GM18870 (cell line): ENCODE measurements at regions not wholly inside any gene's neighbourhood (a gene's known extent, or its start where the extent isn't known, plus 50 kb on each side); places are given as distances from the start of the nearest gene placed in this dataset.

ENCODE experiments used
- ATAC-seq: cut with Tn5 transposase; IDR thresholded peaks from one replicate; pipeline ENCODE4 v1.9.1; 2021; ENCODE audit warnings: moderate library complexity; ENCODE audit not compliant: unreplicated experiment

DNA sequence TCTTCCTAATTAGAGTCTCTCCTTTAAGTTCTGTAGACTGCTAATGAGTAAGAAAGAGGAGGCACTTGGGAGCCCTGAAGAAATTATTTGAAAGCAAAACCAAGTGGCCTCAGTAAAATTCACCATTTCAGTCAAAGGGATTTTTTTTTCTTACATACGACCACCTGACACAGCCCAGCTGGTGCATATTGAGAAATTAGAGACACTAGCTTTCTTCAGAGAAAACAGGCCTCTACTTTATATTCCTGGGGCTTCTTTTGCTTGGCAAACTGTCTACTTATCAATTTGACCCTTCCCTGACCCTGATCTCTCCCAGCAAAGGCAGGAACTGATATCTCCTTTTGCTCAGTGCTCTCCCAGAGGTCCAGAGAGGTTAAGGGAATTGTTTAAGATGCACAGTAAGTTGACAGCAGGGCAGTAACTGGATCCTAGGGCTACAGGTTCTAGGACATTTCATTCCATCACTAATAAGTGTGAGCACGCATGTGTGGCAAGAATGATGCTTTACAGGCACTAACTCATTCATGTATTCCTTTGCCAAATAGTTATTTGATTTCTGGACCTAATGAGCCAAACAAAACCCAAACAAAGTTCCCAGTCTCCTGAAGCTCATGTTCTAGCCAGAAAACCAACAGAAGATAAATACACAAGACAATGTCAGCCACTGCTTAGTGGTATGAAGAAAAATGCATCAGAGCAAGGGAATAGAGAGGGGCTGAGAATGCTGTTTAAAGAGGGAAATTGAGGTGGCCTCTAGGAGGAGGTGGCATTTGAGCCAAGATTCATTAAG is 467.6 kb downstream of the SOX6 start:
- ATAC-seq = no peak

DNA sequence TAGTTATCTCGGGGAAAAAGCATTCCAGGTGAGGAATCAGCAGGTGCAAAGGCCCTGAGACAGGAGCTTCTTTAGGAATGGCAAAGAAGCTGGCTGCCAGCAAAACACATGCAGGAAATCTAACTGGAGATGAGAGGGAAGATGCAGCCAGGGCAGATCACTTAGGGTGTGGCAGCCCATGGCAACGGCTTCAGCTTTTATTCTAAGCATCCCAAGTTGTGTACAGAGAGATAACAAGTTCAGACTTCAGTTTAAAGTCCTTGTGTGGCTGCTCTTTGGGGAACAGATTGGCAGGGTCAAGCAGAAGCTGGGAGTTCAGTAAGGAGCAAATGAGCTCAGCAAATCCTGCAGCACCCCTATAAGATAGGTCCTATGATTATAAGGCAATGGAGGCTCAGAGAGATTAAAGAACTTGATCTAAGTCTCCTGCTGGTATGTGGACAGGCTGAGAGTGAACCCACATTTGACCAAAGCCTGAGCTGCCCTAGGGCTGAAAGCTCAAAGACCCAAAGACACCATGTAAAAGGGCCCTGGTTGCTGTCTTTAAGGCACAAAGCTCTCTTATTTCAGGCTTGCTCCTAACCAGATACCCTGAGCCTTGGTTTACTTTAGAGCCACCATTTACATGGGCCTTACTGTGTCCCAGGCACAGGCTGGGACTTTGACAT is 466.8 kb downstream of the SOX6 start:
- no peak for ATAC-seq

DNA sequence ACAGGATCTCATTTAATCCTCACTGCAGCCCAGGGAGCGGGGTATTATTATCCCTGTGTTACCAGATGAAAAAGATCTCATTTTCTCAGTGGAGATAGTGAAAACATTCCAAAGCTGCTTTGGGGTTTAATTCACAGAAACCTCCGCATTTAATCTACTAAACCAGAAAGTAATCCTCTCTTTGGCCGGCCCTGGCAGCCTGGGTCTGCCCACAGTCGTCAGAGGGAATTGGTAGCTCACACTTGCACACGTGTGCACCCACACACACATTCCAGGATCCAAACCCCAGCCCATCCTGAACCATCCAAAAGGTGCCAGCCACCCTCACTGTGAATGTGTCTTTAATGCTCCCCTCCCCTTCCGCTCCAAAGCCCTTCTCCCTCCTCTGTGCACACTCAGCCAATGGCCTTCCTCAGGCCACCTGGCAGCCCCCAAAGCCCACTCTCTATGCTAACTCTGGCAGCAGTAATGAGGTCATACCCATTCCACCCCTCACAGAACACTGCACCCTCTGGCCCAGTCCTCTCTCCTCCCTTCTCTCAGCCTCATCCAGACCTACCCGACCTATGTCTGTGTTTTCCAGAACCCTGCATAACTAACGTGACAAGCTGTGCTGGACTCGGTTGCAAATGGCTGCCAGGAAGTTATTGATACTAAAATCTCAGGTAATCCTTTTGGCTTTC is 466.2 kb downstream of the SOX6 start:
- ATAC-seq = no peak

DNA sequence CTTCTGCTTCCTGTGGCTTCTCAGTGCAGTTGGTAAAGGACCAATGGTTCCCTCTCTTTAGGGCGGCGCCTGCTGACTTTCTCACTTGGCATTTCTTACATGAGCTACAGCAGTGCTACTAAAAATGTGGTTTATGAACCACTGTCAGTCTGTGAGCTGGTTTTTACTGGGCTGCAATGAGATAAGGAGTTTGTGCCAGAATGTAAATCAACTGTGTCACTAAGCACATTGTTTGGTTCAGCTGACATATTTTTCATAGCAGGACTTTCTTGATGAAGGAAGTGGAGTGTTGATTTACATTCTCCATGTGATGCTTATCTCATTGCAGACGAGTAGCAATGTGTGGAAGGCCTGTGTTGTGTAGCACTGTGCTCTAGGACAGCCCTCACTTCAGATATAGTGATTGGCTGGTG is 463.3 kb downstream of the SOX6 start:
- ATAC-seq = no peak

DNA sequence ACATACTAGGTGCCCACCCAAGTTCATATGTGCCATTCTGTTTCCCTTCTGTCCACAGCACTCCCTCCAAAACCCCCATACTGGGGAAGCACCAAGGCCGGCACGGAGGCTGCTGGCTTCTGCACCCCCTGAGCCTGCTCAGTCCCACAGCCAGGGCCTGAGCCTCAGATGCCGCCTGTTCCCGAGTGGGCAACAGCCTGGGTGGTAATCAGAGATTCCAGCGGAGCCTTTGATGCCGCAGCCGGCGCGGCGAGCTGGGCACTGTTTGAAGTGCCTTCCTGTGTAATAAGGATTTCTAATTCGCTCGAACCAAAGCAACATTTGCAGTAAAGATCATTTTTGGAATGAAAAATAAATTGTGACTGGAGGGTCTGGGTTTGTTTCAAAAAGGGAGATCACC is 460.3 kb downstream of the SOX6 start:
- ATAC-seq = no peak

DNA sequence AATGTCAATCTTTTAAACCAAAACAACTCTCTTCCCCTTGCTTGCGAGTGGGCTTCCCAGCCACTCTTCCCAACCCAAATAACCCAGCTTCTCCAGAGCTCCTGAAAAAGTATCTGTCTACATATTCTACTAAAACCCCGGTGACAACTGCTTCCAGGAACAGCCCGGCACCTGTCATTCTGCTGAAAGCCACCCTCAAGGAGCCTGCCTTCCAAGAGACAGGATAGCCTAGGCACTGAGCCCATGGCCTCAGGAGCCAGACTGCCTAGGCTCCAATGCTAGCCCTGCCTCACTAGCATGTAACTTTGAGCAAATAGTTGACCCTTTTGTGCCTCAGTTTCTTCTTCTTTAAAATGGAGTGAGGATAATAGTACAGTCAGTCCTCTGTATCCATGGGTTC is 459.8 kb downstream of the SOX6 start:
- no peak for ATAC-seq

DNA sequence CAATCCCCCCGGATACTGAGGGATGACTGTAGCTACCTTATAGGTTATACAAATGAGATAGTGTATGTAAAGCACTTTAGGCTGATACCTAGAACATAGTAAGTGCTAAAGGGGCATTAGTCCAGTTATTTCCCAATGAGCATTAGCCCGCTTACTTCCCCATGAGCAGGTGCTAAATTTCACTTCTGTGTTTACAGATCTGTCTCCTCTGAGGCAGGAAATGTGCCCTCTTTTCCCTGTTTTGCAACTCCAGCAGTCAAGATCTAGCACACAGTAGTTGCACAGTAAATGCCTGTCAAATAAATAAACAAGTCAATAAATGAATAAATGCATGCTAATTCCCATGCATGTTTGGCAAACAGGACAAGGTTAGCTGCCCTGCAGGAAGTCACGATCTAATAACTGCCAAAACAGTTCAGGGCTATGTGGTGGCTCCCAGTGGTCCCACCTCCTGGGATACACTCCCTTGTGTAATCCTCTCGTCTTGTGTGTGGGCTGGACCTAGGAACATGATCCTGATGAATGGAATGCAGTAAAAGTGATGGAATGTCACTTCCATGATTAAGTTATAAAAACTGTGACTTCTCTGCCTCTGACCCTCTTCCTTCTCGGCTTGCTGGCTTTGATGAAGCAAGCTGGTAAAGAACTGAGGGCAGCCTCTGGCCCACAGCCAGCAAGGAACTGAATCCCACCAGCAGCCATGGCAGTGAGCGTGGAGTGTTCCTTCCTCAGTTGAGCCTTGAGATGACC is 459.0 kb downstream of the SOX6 start:
- no peak for ATAC-seq

DNA sequence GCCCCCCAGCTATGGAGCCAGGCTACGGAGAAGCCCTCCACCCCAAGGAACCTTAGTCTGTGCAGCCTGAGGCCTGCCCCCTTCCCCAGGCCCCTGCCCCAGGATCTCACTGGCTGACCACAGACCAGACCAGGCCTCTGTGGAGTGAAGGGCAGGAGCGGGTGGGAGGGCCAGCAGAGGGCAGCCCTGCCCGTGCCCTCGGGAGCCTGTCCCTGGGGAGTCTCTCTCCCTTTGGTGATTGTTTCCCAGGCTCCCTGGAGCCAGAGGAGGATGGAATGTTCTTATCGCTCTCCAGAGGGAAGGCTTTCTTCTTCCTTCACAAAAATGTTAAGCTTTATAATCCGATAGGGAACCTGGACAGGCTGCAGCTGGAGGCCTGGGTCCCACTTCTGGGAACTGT is 455.3 kb downstream of the SOX6 start:
- no peak for ATAC-seq

DNA sequence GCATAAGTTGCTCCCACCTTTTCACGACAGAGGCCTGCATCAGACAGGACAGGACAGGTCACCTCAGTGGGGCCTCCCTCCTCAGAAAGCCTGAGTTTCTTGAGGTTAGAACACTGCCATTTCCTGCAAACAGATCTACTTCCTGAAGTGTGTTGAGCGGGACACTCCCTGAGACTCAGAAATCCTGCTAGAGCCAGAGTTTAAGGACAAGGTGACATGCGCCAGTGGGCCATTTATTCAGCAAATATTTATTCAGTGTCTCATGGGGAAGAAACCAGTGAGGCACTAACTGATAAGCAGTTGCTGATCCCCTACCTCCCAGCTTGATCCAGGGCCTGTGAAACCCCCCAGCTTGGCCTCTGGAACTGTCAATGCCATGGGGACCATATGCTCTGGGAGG is 454.6 kb downstream of the SOX6 start:
- no peak for ATAC-seq

DNA sequence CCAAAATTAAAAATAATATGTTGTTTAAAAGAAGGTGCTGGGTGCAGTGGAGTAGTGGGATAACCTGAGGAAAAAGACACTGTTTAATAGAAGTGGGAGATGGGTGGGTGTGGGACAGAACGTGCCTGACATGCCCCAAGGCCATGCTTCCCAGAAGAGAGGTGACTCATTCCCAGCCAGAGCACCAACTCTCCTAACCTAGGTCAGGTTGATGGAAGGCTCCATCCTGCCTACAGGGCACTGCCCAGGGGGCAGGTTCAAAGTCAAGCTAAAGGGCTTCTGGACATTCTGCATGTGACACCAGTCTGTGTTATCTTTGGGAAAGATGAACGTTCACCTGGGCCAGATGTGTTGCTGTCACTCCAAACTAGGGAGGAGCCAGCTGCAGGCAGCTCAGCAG is 453.1 kb downstream of the SOX6 start:
- ATAC-seq = no peak

DNA sequence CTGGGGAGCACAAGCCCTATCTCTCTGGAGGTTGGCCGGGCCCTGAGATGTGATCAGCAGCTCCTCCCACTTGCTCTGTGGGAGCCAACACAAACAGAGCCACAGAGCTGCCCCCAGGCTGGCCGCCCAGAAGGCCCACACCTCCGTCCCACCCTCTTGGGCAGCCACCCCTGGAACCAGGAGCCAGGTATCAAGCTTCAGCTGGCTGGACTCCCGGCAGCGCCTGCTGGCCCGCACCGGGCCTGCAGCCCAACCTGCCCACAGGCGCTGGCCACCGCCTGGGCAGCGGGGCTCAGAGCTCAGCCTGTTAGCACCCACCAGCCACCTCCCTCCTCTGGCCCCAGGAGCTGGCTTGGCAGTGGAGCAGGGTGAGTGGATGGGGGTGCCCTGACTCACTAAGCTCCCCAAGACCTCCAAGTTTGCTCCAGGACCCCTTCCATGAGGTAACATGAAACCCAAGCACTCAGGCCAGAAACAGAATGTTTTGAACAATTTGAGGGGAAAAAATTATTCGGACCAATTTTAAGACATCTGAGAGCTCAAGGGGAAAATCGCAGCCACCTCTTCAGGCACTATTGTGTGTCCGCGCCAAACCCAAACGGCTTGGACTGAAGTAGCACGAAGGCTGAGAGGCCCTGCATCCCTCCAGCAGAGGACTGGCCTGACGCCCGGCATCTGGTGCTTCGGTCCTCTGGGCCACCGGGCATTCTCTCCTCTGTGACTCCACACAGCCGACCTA is 450.8 kb downstream of the SOX6 start:
- no peak for ATAC-seq

DNA sequence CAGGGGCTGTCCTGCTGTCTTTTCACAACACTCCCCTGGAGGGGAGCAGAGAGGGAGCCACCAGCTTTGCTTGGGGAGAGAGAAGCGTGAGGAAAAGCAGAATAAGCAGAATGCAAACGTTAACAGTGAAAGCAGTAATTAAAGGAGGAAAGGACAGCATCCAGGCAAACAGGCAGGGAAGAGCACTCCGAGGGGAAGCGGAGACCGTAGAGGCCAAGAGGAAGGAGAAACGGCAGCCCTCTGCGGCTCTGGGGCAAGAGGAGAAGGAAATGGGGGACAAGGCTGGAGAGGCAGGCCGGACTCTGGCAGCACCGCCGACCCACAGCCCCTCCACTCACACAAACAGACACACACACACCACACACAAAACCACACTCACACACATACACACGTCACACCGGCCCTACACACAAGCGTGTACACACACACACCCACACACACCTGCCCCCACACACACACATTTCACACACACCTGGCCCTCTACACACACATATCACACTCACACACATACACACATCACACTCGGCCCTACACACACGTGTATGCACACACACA is 449.8 kb downstream of the SOX6 start:
- no peak for ATAC-seq

DNA sequence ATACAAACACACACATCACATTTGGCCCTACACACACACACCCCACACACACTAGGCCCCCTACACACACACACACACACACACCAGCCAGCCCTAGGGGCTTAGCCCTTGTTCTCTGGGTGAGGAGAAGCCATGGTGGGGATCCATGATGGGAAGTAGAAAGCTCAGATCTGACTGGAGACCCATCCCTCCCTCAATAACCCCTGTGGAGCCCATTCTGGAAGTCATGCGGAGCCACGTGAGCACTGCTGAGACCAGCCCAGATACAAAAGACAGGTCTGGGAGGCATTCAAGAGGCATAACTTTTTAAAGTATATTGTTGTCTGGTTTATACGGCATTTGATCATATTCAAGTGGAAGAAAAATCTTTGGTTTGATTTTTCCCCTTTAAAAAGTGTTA is 448.5 kb downstream of the SOX6 start:
- no peak for ATAC-seq

DNA sequence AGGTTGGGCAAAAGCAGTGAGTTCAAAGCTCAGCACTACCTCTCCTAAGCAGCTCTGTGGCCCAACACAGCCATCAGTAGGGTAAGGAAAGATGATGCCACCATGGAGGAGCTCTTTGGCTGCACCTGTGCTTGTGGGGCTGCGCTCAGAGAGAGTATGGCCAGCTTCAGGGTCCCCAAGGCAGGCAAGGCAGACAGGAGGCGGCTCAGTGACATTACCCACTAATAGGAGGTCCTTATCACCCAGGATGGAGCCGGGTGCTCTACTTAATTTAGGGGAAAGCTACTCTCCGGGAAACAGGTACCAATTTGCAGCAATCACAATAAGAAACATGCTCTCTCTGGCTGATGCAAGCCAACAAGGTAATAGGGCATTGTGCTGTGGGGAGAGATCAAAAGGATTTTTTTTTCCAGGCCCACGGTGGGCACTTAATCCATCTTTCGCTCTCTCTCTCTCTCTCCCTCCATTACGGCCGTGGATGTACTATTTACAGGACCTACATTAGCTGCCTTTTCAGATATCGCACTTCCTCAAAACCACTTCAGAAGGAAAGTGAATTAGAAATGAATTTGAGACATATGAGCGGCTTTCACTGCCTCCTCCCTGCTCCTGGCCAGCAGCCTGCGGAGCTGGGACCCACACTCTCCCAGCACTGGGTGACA is 446.3 kb downstream of the SOX6 start:
- no peak for ATAC-seq

DNA sequence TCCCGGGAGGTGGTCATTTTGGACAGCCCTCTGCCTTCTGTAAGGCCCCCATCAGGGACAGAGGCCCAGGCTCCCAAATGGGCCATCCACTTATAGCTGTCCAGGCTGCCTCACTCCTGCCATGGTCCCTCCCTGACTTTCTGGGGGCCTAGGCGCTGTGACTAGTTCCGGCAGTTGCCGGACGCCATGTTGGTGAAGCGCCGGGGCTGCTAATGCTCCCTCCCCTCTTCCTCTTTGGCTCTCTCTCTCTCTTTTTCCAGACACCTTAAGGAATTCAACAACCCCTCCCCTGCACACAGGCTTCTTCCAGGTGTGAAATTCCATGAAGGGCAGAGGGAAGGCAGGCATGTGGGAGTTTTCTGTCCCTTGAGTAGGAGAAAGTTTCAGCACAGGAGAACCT is 445.6 kb downstream of the SOX6 start:
- ATAC-seq = no peak

DNA sequence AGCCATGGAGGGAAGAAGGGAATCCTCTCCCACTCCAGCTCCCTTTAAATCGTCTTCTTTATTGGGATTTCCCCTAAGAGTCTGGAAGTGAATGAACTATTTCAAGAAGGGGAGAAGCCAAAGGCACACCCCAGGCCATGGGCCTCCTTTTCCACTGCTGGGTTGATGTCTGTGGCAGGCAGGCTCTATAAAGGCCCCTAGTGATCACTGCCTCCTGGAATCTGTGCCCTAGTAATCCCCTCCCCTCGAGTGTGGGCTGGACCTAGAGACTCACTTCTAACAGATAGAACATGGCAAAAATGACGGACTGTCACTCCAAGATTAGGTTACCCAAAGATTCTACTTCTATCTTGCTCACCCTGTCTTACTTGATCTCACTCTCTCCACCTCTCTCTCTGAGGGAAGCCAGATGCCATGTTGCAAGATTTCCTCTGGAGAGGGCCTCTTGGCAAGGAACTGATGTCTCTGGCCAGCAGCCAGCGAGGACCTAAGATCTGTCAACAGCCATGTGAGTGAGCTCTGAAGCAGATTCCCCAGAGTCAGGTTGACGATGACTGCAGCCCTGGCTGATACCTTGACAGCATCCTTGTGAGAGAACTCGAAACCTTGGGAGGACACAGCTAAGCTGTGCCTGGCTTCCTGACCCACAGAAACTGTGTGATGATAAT is 444.8 kb downstream of the SOX6 start:
- ATAC-seq = no peak

DNA sequence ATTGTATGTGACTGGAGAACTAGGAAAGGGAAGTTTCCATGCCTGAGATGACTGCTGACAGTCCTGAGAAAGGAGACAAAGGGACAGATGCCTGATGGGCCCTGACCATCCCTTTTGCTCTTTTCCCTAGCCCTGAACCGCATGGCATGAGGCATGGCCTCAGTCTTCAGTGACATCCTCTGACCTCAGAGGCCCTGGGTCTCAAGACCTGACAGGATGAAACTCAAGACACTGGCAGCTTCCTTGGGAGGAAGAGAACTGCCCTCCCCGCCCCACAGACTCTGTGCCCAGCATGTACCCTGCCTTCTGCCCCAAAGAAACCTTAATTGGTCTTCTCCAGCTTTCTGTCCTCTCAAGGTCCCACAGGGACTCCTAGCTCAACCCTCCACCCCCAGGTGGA is 444.1 kb downstream of the SOX6 start:
- ATAC-seq = no peak

DNA sequence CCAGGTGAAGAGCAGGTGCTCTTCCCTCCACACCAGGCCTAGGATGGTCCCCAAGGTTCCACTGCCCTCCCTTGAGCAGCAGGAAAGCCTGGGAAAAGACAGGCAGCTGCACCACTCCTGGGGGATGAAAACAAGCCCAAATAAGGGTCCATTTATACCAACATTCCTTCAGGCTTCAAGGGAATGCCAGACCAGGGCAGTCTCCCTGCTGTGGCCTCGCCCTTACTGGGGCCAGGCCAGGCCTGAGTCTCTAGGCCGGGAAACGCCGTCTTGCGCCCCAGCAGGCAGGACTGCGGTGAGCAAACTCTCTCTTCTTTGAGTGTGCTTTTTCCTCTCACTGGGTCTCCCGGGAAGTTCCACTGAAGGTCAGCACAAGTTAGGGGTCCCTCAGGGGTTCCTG is 443.5 kb downstream of the SOX6 start:
- ATAC-seq = no peak

DNA sequence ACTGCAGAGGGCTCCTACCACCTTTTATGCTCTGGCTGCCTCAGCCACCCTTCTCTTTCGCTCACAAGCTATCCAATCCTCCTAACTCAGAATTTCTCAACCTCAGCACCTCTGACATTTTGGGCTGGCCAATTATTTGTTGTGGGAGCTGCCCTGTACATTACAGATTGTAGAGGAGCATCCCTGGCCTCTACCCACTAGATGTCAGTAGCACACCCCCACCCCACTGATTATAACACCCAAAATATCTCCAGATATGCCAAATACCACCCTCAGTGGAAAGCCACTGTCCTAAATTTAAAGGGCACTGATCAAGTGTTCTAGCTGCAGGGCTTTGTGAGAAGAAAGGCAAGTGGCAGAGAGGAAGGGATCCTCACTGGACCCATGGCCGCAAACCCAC is 443.1 kb downstream of the SOX6 start:
- ATAC-seq = no peak
